Lung (tissue), 11 donors: ENCODE measurements at regions not wholly inside any gene's neighbourhood (a gene's known extent, or its start where the extent isn't known, plus 50 kb on each side); places are given as distances from the start of the nearest gene placed in this dataset.

Experiments
- ATAC-seq: fragments of 200-7000 bp; cut with Tn5 transposase; one replicate; pipeline ENCODE4 v1.9.1; 2020; ENCODE audit warnings: moderate number of reproducible peaks; ENCODE audit not compliant: insufficient read depth, low FRiP score
- DNase-seq, 3 donors: peaks; one replicate each; pipeline ENCODE4 v3.0.0-alpha.2; 2013 to 2017
- H3K27ac ChIP-seq, 2 donors: one replicate each; pipeline ENCODE4 v1.5.1; 2013; ENCODE audit warnings: mild to moderate bottlenecking in 2 of 2, moderate library complexity in 2 of 2, control low read depth in 1 of 2, inconsistent platforms in 1 of 2, low read depth in 1 of 2, low read length in 1 of 2
- H3K27me3 ChIP-seq, 3 donors: one replicate each; pipeline ENCODE4 v1.5.1; 2013; ENCODE audit warnings: low read length in 2 of 3; ENCODE audit not compliant: control insufficient read depth in 3 of 3, insufficient read depth in 3 of 3
- H3K36me3 ChIP-seq, 4 donors: one replicate each; pipeline ENCODE4 v1.5.1; 2013; ENCODE audit warnings: low read length in 4 of 4, mild to moderate bottlenecking in 1 of 4, moderate library complexity in 1 of 4; ENCODE audit not compliant: control insufficient read depth in 4 of 4, insufficient read depth in 4 of 4
- H3K4me1 ChIP-seq, 5 donors: one replicate each; pipeline ENCODE4 v1.5.1; 2013; ENCODE audit warnings: low read length in 5 of 5, mild to moderate bottlenecking in 2 of 5, moderate library complexity in 1 of 5; ENCODE audit not compliant: control insufficient read depth in 5 of 5, insufficient read depth in 5 of 5
- H3K4me3 ChIP-seq: one replicate; pipeline ENCODE4 v1.5.1; 2013; ENCODE audit warnings: mild to moderate bottlenecking, control low read depth, moderate library complexity
- H3K9ac ChIP-seq, 2 donors: one replicate each; pipeline ENCODE4 v1.5.1; 2013; ENCODE audit warnings: low read length in 2 of 2, control low read depth in 1 of 2; ENCODE audit not compliant: insufficient read depth in 1 of 2
- H3K9me3 ChIP-seq, 4 donors: one replicate each; pipeline ENCODE4 v1.5.1; 2013; ENCODE audit warnings: low read length in 3 of 4, mild to moderate bottlenecking in 1 of 4, moderate library complexity in 1 of 4; ENCODE audit not compliant: control insufficient read depth in 4 of 4, insufficient read depth in 3 of 4
- WGBS, 2 donors: extraction: QIAGEN DNeasy Blood & Tissue Kit; methylation state at CpG; one replicate each; pipeline ENCODE4 v1.1.7; 2013; 5-methylcytosine and 5-hydroxymethylcytosine counted together
- TF ChIP-seq, protein P1 (sequence below): IDR thresholded peaks from 2 replicates; pipeline ENCODE4 v1.5.1; 2012; ENCODE audit warnings: mild to moderate bottlenecking; ENCODE audit errors: control extremely low read depth, extremely low read depth
- donor health status: control.
- donor health status: control.
- donor health status: Bipolar disorder and iron deficiency.
- donor health status: healthy.
- donor health status: DM: yes; HTN: yes; CAD: no.

DNA sequence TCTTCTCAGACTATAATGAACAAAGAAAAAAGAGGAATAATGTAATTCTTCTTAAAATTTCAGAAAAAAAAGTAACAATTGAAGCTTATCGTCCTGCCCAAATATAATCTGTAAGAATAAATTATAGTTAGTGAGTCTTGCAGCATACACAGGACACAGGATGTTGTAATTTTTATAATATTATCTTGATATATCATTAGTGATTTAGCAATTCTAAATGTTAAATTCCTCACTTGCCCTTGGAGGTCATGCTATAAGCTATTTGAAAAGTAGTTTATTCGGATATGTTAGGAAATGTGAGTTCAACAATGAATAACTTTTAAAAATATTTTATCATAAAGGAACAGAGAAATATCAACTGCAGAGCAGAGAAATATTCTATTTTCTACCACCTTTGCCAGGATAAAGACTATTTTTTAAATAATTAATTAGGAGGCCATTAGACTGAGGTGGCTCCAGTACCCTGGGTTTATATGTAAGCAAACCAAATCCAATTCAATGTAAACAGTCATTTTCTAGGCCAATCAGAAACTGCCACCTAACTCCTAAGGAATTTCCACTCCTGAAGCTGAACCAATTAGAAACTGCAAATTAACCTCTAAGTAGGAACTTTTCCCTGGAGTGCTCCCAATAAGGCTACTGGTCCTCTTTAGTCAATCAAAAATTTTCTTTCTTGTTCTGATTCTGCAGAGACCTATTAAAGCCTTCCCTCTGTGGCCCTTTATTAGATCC is 1109.3 kb downstream of the ROBO2 start:
- WGBS, 2 donors, result 75 to 89% methylated on average over 2 of the region's 2 CpGs
- H3K9me3 ChIP-seq, result no peaks in the 10 kb centered on the region

DNA sequence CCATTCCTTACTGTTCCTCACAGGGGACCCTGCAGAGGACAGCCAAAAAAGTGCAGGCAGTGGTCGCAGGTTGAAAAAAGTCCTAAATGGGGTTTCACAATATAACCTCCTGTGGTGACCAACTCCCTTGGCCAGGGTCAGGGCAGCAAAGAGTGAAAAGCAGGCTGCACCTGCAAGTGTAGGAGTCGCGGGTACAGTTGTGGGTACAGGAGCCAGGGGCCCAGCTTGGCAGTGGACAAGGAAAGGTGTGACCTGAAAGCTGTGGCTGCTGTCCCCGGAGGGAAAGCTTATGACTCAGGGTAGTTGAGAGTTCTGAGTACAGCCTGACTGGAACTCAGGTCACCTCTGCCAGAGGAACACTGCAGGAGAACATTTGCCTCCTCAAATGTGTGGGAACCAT is 1114.1 kb downstream of the ROBO2 start:
- H3K4me1 ChIP-seq, result no peaks in the 10 kb centered on the region
- no peaks in the 10 kb centered on the region for H3K27me3 ChIP-seq
- WGBS, 2 donors, result 89 to 91% methylated on average over 4 of the region's 4 CpGs
- no peak overlapping the region for H3K9ac ChIP-seq
- H3K27ac ChIP-seq, result no peak overlapping the region
- TF ChIP-seq, protein P1, sequence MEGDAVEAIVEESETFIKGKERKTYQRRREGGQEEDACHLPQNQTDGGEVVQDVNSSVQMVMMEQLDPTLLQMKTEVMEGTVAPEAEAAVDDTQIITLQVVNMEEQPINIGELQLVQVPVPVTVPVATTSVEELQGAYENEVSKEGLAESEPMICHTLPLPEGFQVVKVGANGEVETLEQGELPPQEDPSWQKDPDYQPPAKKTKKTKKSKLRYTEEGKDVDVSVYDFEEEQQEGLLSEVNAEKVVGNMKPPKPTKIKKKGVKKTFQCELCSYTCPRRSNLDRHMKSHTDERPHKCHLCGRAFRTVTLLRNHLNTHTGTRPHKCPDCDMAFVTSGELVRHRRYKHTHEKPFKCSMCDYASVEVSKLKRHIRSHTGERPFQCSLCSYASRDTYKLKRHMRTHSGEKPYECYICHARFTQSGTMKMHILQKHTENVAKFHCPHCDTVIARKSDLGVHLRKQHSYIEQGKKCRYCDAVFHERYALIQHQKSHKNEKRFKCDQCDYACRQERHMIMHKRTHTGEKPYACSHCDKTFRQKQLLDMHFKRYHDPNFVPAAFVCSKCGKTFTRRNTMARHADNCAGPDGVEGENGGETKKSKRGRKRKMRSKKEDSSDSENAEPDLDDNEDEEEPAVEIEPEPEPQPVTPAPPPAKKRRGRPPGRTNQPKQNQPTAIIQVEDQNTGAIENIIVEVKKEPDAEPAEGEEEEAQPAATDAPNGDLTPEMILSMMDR, result no peak
- H3K36me3 ChIP-seq, result no peaks in the 10 kb centered on the region
- no peak overlapping the region for H3K4me3 ChIP-seq
- peaks cover 0 to 2% (median 0%) of the 10 kb centered on the region in 4 donors for H3K9me3 ChIP-seq
- ATAC-seq (no peak), DNase-seq (no peak)

More for the DNA sequence above, 1109.3 kb downstream of the ROBO2 start:
- H3K27ac ChIP-seq, result no peak overlapping the region
- DNase-seq (peak in 1 of 3 donors; percentile 17), ATAC-seq (no peak)
- no peak overlapping the region for H3K9ac ChIP-seq
- no peaks in the 10 kb centered on the region for H3K27me3 ChIP-seq
- H3K4me1 ChIP-seq, result no peaks in the 10 kb centered on the region
- H3K4me3 ChIP-seq, result no peak overlapping the region
- H3K36me3 ChIP-seq, result no peaks in the 10 kb centered on the region
- TF ChIP-seq, protein P1, result no peak

DNA sequence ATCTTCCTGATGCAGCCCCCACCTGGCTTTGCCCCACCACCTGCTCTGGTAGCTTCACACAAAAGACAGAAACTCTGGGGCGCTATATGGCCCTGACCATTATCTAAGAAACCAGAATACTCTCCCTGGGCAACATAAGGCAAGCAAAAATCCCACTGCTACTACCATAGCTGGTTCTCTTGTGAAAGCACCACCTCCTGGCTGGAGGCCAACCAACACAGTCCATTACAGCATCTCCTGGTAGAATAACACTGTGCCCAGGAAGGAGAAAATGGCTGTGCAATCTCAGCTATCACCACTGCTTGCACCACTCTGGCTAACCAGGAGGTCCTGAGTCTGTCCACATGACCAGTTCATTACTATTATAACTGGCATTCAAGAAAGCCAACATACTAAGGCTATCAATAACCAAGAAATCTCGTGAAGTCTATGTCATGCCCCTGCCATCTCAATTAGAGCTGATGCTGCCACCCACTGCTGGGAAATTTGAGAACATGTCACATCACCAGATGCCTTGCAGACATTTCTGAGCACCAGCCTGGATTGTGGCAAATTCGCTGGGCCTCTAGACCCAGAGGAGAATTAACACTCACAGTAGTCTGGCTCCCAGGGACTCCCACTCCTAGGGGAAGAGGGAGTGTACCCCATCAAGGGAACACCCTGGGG is 1114.8 kb downstream of the ROBO2 start:
- 83 to 90% methylated on average over 3 of the region's 3 CpGs for WGBS, 2 donors
- ATAC-seq (no peak), DNase-seq (no peak)

More for the DNA sequence above, 1114.8 kb downstream of the ROBO2 start:
- Histone ChIP-seq H3K9me3 (peaks cover 0 to 2% (median 0%) of the 10 kb centered on the region in 4 donors), H3K27ac (no peak overlapping the region), H3K4me3 (no peak overlapping the region), H3K4me1 (no peaks in the 10 kb centered on the region), H3K9ac (no peak overlapping the region), H3K27me3 (no peaks in the 10 kb centered on the region), H3K36me3 (no peaks in the 10 kb centered on the region)
- TF ChIP-seq, protein P1, result no peak
